Esophagus squamous epithelium (tissue), 4 donors: ENCODE measurements at regions not wholly inside any gene's neighbourhood (a gene's known extent, or its start where the extent isn't known, plus 50 kb on each side); places are given as distances from the start of the nearest gene placed in this dataset.

Experiments
- POLR2A ChIP-seq, 4 donors: fragments of 450-650 bp; IDR thresholded peaks; one replicate each; pipeline ENCODE4 v1.6.1; 2017; ENCODE audit warnings: antibody characterized with exemption in 4 of 4, mild to moderate bottlenecking in 4 of 4, moderate library complexity in 3 of 4
- TF ChIP-seq, protein P1 (sequence below), 6 experiments: fragments of 450-650 bp in 4 of 6; fragments of 200-600 bp in 2 of 6; sonication (generic) in 2 of 6; IDR thresholded peaks; one replicate each; pipeline ENCODE4 v1.5.1; 2016 to 2019; ENCODE audit warnings: antibody characterized with exemption in 6 of 6, mild to moderate bottlenecking in 4 of 6, moderate library complexity in 4 of 6

GRCh38 chr12:89083491-89083890 lies 268.8 kb downstream of the DUSP6 start:
- TF ChIP-seq POLR2A (IDR thresholded peaks at IDR 0.05) = no peak
- TF ChIP-seq, protein P1, sequence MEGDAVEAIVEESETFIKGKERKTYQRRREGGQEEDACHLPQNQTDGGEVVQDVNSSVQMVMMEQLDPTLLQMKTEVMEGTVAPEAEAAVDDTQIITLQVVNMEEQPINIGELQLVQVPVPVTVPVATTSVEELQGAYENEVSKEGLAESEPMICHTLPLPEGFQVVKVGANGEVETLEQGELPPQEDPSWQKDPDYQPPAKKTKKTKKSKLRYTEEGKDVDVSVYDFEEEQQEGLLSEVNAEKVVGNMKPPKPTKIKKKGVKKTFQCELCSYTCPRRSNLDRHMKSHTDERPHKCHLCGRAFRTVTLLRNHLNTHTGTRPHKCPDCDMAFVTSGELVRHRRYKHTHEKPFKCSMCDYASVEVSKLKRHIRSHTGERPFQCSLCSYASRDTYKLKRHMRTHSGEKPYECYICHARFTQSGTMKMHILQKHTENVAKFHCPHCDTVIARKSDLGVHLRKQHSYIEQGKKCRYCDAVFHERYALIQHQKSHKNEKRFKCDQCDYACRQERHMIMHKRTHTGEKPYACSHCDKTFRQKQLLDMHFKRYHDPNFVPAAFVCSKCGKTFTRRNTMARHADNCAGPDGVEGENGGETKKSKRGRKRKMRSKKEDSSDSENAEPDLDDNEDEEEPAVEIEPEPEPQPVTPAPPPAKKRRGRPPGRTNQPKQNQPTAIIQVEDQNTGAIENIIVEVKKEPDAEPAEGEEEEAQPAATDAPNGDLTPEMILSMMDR (IDR thresholded peaks at IDR 0.05) = no peak
